GM18498 (cell line): ENCODE measurements at regions not wholly inside any gene's neighbourhood (a gene's known extent, or its start where the extent isn't known, plus 50 kb on each side); places are given as distances from the start of the nearest gene placed in this dataset.

Experiments
- ATAC-seq: cut with Tn5 transposase; IDR thresholded peaks from one replicate; pipeline ENCODE4 v1.9.1; 2021; ENCODE audit warnings: mild to moderate bottlenecking, moderate library complexity; ENCODE audit not compliant: unreplicated experiment

- ATAC-seq = no peak
Observed at GRCh38 chr12:41893491-41893890, 251.2 kb downstream of the GXYLT1 start.

- ATAC-seq = no peak
Observed at GRCh38 chr12:41892302-41892701, 252.4 kb downstream of the GXYLT1 start.

- no peak for ATAC-seq
Observed at GRCh38 chr12:41891226-41891625, 253.4 kb downstream of the GXYLT1 start.

- ATAC-seq = no peak
Observed at GRCh38 chr12:41888285-41888684, 256.4 kb downstream of the GXYLT1 start.

GRCh38 chr12:41881891-41882805 is 262.5 kb downstream of the GXYLT1 start:
- no peak for ATAC-seq

GRCh38 chr12:41869432-41869831 is 275.2 kb downstream of the GXYLT1 start:
- no peak for ATAC-seq

- no peak for ATAC-seq
Observed at GRCh38 chr12:41866878-41867430, 277.7 kb downstream of the GXYLT1 start.

GRCh38 chr12:41856228-41856627 is 288.4 kb downstream of the GXYLT1 start:
- ATAC-seq = no peak

GRCh38 chr12:41850046-41850445 is 294.6 kb downstream of the GXYLT1 start:
- ATAC-seq = no peak

- ATAC-seq = no peak
Observed at GRCh38 chr12:41846718-41847117, 298.0 kb downstream of the GXYLT1 start.

- ATAC-seq = no peak
Observed at GRCh38 chr12:41836416-41836815, 308.3 kb downstream of the GXYLT1 start.

- ATAC-seq = no peak
Observed at GRCh38 chr12:41835556-41835955, 309.1 kb downstream of the GXYLT1 start.

- no peak for ATAC-seq
Observed at GRCh38 chr12:41819948-41820347, 324.7 kb downstream of the GXYLT1 start.

- no peak for ATAC-seq
Observed at GRCh38 chr12:41804026-41804425, 340.6 kb downstream of the GXYLT1 start.

GRCh38 chr12:41802803-41803202 is 341.9 kb downstream of the GXYLT1 start:
- ATAC-seq = no peak

GRCh38 chr12:41801261-41801660 is 343.4 kb downstream of the GXYLT1 start:
- no peak for ATAC-seq

GRCh38 chr12:41799671-41800070 is 345.0 kb downstream of the GXYLT1 start:
- no peak for ATAC-seq

- no peak for ATAC-seq
Observed at GRCh38 chr12:41795910-41796309, 348.8 kb downstream of the GXYLT1 start.

- no peak for ATAC-seq
Observed at GRCh38 chr12:41795051-41795600, 349.5 kb downstream of the GXYLT1 start.

GRCh38 chr12:41794336-41794735 is 350.3 kb downstream of the GXYLT1 start:
- ATAC-seq = no peak

- no peak for ATAC-seq
Observed at GRCh38 chr12:41784957-41785356, 359.7 kb downstream of the GXYLT1 start.

GRCh38 chr12:41778934-41779333 is 365.7 kb downstream of the GXYLT1 start:
- ATAC-seq = no peak
